ENCODE measurements at regions not wholly inside any gene's neighbourhood (a gene's known extent, or its start where the extent isn't known, plus 50 kb on each side); places are given as distances from the start of the nearest gene placed in this dataset.
"Not testable (repeated sequence)": the region's sequence is repeated elsewhere in the genome, so short reads cannot be mapped to it uniquely, and the experiment has no call there.

GRCh38 chr16:76059701-76060100 lies 217.5 kb upstream of the CNTNAP4 start:
- H3K36me3 Mint-ChIP-seq, result no peaks in the 10 kb centered on the region
- ATAC-seq (replicated peaks) (no peak), DNase-seq (no peak)
- H3K27ac Mint-ChIP-seq, result no peak overlapping the region
- peaks cover 3 to 4% of the 10 kb centered on the region in 2 donors for H3K9me3 Mint-ChIP-seq
- H3K4me1 Mint-ChIP-seq, result no peaks in the 10 kb centered on the region
- no peak overlapping the region for H3K4me3 Mint-ChIP-seq
- no peaks in the 10 kb centered on the region for H3K27me3 Mint-ChIP-seq

- peaks cover 0 to 2% of the 10 kb centered on the region in 2 donors for H3K9me3 Mint-ChIP-seq
- no peak for DNase-seq
- H3K4me1 Mint-ChIP-seq, result no peaks in the 10 kb centered on the region
- H3K4me3 Mint-ChIP-seq, result no peak overlapping the region
- no peaks in the 10 kb centered on the region for H3K36me3 Mint-ChIP-seq
- no peaks in the 10 kb centered on the region for H3K27me3 Mint-ChIP-seq
- no peak for ATAC-seq (replicated peaks)
- no peak overlapping the region for H3K27ac Mint-ChIP-seq
Measured at GRCh38 chr16:76071690-76072089, 205.5 kb upstream of the CNTNAP4 start.

- Mint-ChIP-seq H3K4me3 (no peak overlapping the region), H3K36me3 (no peaks in the 10 kb centered on the region), H3K4me1 (no peaks in the 10 kb centered on the region), H3K27me3 (no peaks in the 10 kb centered on the region), H3K27ac (no peak overlapping the region), H3K9me3 (no peaks in the 10 kb centered on the region)
- ATAC-seq (replicated peaks), result no peak
- DNase-seq, result no peak
Measured at GRCh38 chr16:76081967-76082366, 195.2 kb upstream of the CNTNAP4 start.

GRCh38 chr16:76106647-76107046 lies 170.6 kb upstream of the CNTNAP4 start:
- no peaks in the 10 kb centered on the region for H3K4me1 Mint-ChIP-seq
- H3K27me3 Mint-ChIP-seq, result no peaks in the 10 kb centered on the region
- DNase-seq (no peak), ATAC-seq (replicated peaks) (no peak)
- no peak overlapping the region for H3K4me3 Mint-ChIP-seq
- H3K9me3 Mint-ChIP-seq, result peaks cover 11 to 13% of the 10 kb centered on the region in 2 donors
- no peaks in the 10 kb centered on the region for H3K36me3 Mint-ChIP-seq
- no peak overlapping the region for H3K27ac Mint-ChIP-seq

GRCh38 chr16:76108460-76108859 lies 168.7 kb upstream of the CNTNAP4 start:
- DNase-seq (no peak), ATAC-seq (replicated peaks) (no peak)
- Mint-ChIP-seq H3K27me3 (no peaks in the 10 kb centered on the region), H3K9me3 (peaks cover 3 to 6% of the 10 kb centered on the region in 2 donors), H3K27ac (no peak overlapping the region), H3K4me1 (no peaks in the 10 kb centered on the region), H3K36me3 (no peaks in the 10 kb centered on the region), H3K4me3 (no peak overlapping the region)

GRCh38 chr16:76114681-76115080 lies 162.5 kb upstream of the CNTNAP4 start:
- H3K27me3 Mint-ChIP-seq, result no peaks in the 10 kb centered on the region
- ATAC-seq (replicated peaks) (no peak), DNase-seq (no peak)
- peaks cover 6 to 7% of the 10 kb centered on the region in 2 donors for H3K9me3 Mint-ChIP-seq
- H3K36me3 Mint-ChIP-seq, result no peaks in the 10 kb centered on the region
- H3K4me1 Mint-ChIP-seq, result no peaks in the 10 kb centered on the region
- no peak overlapping the region for H3K27ac Mint-ChIP-seq
- H3K4me3 Mint-ChIP-seq, result no peak overlapping the region

GRCh38 chr16:76118344-76118743 lies 158.9 kb upstream of the CNTNAP4 start:
- peaks cover 6% of the 10 kb centered on the region in 2 donors for H3K9me3 Mint-ChIP-seq
- H3K36me3 Mint-ChIP-seq, result no peaks in the 10 kb centered on the region
- DNase-seq, result no peak
- no peak overlapping the region for H3K4me3 Mint-ChIP-seq
- H3K4me1 Mint-ChIP-seq, result no peaks in the 10 kb centered on the region
- H3K27ac Mint-ChIP-seq, result peak overlapping the region; percentile 34
- ATAC-seq (replicated peaks), result no peak
- no peaks in the 10 kb centered on the region for H3K27me3 Mint-ChIP-seq

- Mint-ChIP-seq H3K36me3 (no peaks in the 10 kb centered on the region), H3K4me3 (no peak overlapping the region), H3K27me3 (no peaks in the 10 kb centered on the region), H3K4me1 (no peaks in the 10 kb centered on the region), H3K27ac (no peak overlapping the region), H3K9me3 (peaks cover 6% of the 10 kb centered on the region in 2 donors)
- ATAC-seq (replicated peaks) (no peak), DNase-seq (no peak)
Measured at GRCh38 chr16:76121636-76122035, 155.6 kb upstream of the CNTNAP4 start.

GRCh38 chr16:76123966-76124365 lies 153.2 kb upstream of the CNTNAP4 start:
- Mint-ChIP-seq H3K4me1 (no peaks in the 10 kb centered on the region), H3K4me3 (no peak overlapping the region), H3K36me3 (no peaks in the 10 kb centered on the region), H3K27ac (no peak overlapping the region), H3K9me3 (peaks cover 0 to 5% of the 10 kb centered on the region in 2 donors), H3K27me3 (no peaks in the 10 kb centered on the region)
- no peak for ATAC-seq (replicated peaks)
- no peak for DNase-seq

- DNase-seq (no peak), ATAC-seq (replicated peaks) (no peak)
- peaks cover 0 to 10% of the 10 kb centered on the region in 2 donors for H3K9me3 Mint-ChIP-seq
- H3K4me3 Mint-ChIP-seq, result no peak overlapping the region
- no peaks in the 10 kb centered on the region for H3K4me1 Mint-ChIP-seq
- H3K36me3 Mint-ChIP-seq, result no peaks in the 10 kb centered on the region
- no peak overlapping the region for H3K27ac Mint-ChIP-seq
- H3K27me3 Mint-ChIP-seq, result no peaks in the 10 kb centered on the region
Measured at GRCh38 chr16:76125871-76126270, 151.3 kb upstream of the CNTNAP4 start.

GRCh38 chr16:76138056-76138455 lies 139.1 kb upstream of the CNTNAP4 start:
- not testable (repeated sequence) for H3K9me3 Mint-ChIP-seq; H3K27ac Mint-ChIP-seq; H3K36me3 Mint-ChIP-seq; H3K27me3 Mint-ChIP-seq; H3K4me3 Mint-ChIP-seq; H3K4me1 Mint-ChIP-seq; DNase-seq; ATAC-seq (replicated peaks)

- Mint-ChIP-seq H3K9me3 (no peaks in the 10 kb centered on the region), H3K36me3 (no peaks in the 10 kb centered on the region), H3K4me1 (no peaks in the 10 kb centered on the region), H3K27me3 (no peaks in the 10 kb centered on the region), H3K27ac (no peak overlapping the region), H3K4me3 (no peak overlapping the region)
- ATAC-seq (replicated peaks) (no peak), DNase-seq (no peak)
Measured at GRCh38 chr16:76157629-76158028, 119.6 kb upstream of the CNTNAP4 start.

- no peaks in the 10 kb centered on the region for H3K4me1 Mint-ChIP-seq
- ATAC-seq (replicated peaks) (no peak), DNase-seq (no peak)
- no peaks in the 10 kb centered on the region for H3K36me3 Mint-ChIP-seq
- no peak overlapping the region for H3K4me3 Mint-ChIP-seq
- no peaks in the 10 kb centered on the region for H3K27me3 Mint-ChIP-seq
- H3K9me3 Mint-ChIP-seq, result no peaks in the 10 kb centered on the region
- H3K27ac Mint-ChIP-seq, result no peak overlapping the region
Measured at GRCh38 chr16:76162046-76162445, 115.2 kb upstream of the CNTNAP4 start.

- no peaks in the 10 kb centered on the region for H3K27me3 Mint-ChIP-seq
- H3K27ac Mint-ChIP-seq, result no peak overlapping the region
- no peaks in the 10 kb centered on the region for H3K36me3 Mint-ChIP-seq
- peak; percentile 29 to 36 for ATAC-seq (replicated peaks)
- DNase-seq, result no peak
- H3K9me3 Mint-ChIP-seq, result no peaks in the 10 kb centered on the region
- no peaks in the 10 kb centered on the region for H3K4me1 Mint-ChIP-seq
- no peak overlapping the region for H3K4me3 Mint-ChIP-seq
Measured at GRCh38 chr16:76164970-76165558, 112.1 kb upstream of the CNTNAP4 start.

- Mint-ChIP-seq H3K27ac (no peak overlapping the region), H3K4me1 (no peaks in the 10 kb centered on the region), H3K4me3 (no peak overlapping the region), H3K27me3 (no peaks in the 10 kb centered on the region), H3K36me3 (no peaks in the 10 kb centered on the region), H3K9me3 (peaks cover 10 to 15% of the 10 kb centered on the region in 2 donors)
- no peak for DNase-seq
- ATAC-seq (replicated peaks), result no peak
Measured at GRCh38 chr16:76175718-76176117, 101.5 kb upstream of the CNTNAP4 start.

GRCh38 chr16:76176153-76176552 lies 101.0 kb upstream of the CNTNAP4 start:
- Mint-ChIP-seq H3K4me1 (no peaks in the 10 kb centered on the region), H3K27ac (no peak overlapping the region), H3K9me3 (peaks cover 10 to 13% of the 10 kb centered on the region in 2 donors), H3K27me3 (no peaks in the 10 kb centered on the region), H3K4me3 (no peak overlapping the region), H3K36me3 (no peaks in the 10 kb centered on the region)
- ATAC-seq (replicated peaks) (peak in 1 of 2 donors; percentile 41), DNase-seq (no peak)

Data from stimulated activated naive B cell treated with anti-CD40 and anti-IgM and Interleukin-4, amounts not matched to agents 10 μg/mL and 1 μg/mL and 100 μg/mL, for 72 hours (primary cell).